DMS 273 (cell line): ENCODE measurements at regions not wholly inside any gene's neighbourhood (a gene's known extent, or its start where the extent isn't known, plus 50 kb on each side); places are given as distances from the start of the nearest gene placed in this dataset.
"Not testable (repeated sequence)": the region's sequence is repeated elsewhere in the genome, so short reads cannot be mapped to it uniquely, and the experiment has no call there.

Experiments used
- DNase-seq: peaks from one replicate; lab custom pipeline; 2025; ENCODE audit not compliant: unreplicated experiment; lab: John Stamatoyannopoulos, UW

DNA sequence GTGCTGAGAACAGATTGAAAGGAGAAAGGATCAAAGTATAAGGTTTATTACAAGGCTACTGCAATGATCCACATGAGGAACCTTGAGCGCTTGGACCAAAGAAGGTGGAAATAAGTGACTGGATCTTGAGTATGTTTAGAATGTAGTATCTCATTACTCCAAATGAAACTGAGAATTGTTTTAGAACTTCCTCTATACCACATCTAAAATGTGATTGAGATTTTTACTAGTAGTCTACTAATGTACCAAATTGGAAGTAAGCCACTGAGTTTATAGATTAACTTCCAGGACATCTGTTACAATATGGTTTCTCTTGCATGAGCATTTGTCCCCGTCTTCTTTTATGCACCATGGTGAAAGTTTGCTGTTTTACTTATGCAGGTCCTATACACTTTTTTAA, 300.5 kb downstream of the SUCLG1 start:
- no peak for DNase-seq

GRCh38 chr2:84152462-84152861, 306.6 kb downstream of the SUCLG1 start:
- no peak for DNase-seq

- DNase-seq: no peak
These were observed 314.7 kb downstream of the SUCLG1 start for GRCh38 chr2:84144345-84144744.

DNA sequence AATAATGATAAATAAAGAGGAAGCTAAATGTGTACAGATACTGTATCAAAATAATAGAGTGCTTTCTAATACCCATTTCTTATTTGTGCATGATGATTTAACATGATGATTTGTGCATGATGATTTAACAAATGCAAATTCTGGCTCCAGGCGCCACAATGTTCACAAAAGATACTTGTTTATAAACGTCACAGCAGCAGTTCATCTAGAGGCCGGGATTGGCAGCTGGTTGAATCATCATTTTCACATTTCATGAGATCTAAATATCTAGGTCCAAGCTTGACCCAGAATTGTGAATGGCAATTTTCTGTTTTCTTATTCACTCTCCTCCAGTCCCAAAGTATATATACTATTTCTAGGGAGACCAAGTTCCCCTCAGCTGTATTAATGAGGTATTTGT, 322.0 kb downstream of the SUCLG1 start:
- no peak for DNase-seq

- DNase-seq: peak; percentile 17
These were observed 326.7 kb downstream of the SUCLG1 start for GRCh38 chr2:84132370-84132769.

GRCh38 chr2:84131278-84131830, 327.7 kb downstream of the SUCLG1 start:
- no peak for DNase-seq

DNA sequence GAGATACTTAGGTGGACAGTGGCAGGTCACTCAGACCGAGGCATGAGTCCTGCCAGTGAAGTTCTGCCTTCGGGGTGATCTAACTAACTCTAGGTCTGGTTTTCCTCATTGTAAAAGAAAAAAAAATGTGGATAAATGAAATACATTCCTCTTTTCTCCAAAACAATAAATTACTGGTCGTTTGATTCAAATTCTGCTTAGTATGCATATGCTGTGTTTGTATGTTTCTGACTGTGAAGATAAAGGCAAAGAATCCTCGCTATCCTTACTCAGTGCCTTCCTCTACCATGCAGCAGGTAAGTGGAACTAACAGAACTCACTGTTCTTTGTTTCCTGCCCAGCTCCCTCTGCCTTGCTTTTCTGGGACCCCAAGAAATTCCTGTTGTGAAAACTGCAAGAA, 330.1 kb downstream of the SUCLG1 start:
- DNase-seq: no peak

- not testable (repeated sequence) for DNase-seq
These were observed 331.3 kb downstream of the SUCLG1 start for GRCh38 chr2:84127812-84128211.

- DNase-seq: no peak
These were observed 332.6 kb downstream of the SUCLG1 start for GRCh38 chr2:84126530-84126929.

GRCh38 chr2:84126084-84126483, 333.0 kb downstream of the SUCLG1 start:
- no peak for DNase-seq

GRCh38 chr2:84116143-84116542, 342.9 kb downstream of the SUCLG1 start:
- no peak for DNase-seq

DNA sequence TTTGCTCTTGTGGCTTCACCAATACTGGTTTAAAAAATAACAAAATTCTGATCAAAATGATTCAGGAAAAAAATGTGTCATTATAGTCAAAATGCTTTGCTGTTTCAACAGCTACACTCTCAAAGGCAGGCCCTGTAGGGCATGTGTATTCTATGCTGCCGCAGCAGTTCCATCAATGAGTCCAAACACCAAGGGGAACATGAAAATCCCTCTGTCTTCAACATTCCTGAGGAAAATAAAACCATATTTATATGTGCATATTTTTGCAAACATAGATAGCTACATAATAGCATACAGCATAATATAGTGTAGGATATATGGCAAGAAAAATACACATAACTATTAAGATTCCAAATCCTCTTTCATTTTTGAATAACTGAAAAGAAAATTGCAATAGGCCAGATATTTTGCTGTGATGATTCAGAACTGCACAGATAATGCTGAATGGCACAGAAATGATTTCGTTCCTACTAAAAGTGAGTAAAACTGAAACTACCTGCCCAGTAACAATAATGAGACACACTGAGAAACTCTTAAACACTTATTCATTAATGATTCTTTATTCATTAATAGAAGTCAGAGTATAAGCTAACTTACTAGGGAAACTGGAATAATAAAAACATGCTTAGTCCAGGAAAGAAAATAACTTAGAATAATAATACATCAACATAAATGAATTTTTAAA, 343.8 kb downstream of the SUCLG1 start:
- no peak for DNase-seq

- not testable (repeated sequence) for DNase-seq
These were observed 355.1 kb downstream of the SUCLG1 start for GRCh38 chr2:84103816-84104527.

DNA sequence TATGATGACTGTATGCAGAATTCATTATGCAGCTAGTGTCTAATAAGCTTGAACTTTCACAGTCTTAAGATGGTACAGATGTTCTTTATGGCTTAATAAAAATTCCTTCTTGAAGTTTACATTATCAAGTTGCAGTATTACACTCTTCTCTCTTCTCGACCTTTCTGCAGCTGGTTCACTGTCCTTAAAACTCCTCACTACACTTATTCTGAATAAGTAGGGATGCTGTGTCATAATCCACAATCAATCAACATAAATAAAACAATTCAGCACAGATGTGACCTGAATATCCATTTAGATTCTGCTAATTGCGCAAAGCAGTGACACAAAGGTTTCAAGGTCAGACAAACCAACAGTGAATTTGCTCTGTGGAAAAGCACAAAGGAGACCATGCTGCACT, 356.8 kb downstream of the SUCLG1 start:
- no peak for DNase-seq

DNA sequence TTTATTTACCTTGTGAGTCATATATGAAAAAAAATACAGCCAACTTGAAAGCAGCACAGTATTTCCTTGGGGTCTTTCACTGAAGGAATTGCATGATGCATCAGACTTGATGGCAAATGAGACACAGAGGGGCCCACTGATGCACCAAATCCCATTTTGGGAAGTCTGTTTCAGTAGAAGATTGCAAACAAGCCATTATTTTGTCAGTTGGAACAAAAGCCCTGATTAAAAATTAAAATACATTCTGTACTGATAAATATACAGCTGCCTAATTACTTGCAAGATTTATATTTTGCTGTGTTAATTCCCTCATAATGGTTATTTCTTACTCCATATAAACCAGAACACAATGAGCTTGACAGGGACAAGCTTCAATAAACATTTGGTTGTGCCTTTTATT, 370.4 kb downstream of the SUCLG1 start:
- no peak for DNase-seq

DNA sequence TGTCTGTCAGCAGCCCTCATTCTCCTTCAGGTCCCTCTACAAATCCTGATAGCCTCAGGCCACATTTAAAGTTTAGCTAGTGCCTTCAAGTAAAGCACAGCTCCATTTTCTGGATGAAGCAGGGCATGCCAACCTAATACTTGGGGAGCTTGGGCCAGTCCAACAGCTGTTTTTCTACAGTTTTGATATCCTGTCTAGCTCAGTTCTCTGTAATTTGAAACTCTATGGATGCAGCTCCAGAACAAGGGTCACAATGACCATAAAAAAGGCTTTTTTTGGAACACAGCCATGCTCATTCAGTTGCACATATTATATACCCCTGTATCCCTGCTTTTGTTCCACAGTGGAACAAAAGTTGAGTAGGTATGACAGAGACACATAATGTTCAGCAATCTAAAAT, 373.5 kb downstream of the SUCLG1 start:
- DNase-seq: no peak

- no peak for DNase-seq
These were observed 374.2 kb downstream of the SUCLG1 start for GRCh38 chr2:84084856-84085255.

DNA sequence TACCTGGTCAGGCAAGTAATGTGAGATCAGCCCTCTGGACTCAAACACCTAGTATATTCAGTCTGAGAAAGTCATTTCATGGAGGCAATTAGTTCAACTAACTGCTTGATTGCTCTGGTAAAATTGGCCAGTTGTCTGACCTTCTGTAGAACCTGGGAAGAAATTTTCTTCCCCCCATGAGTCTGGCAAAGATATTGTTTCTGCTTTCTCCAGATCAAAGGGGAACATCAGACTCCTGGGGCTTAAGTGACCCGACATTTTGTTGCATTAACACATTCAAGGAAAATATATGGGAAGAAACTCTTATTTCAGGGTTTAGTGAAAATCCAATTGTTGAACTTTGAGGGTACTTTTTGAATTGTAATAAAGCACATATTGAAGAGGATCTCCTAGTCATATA, 375.1 kb downstream of the SUCLG1 start:
- no peak for DNase-seq

- no peak for DNase-seq
These were observed 380.6 kb downstream of the SUCLG1 start for GRCh38 chr2:84078471-84078870.

GRCh38 chr2:84077496-84077895, 381.6 kb downstream of the SUCLG1 start:
- DNase-seq: peak; percentile 79

DNA sequence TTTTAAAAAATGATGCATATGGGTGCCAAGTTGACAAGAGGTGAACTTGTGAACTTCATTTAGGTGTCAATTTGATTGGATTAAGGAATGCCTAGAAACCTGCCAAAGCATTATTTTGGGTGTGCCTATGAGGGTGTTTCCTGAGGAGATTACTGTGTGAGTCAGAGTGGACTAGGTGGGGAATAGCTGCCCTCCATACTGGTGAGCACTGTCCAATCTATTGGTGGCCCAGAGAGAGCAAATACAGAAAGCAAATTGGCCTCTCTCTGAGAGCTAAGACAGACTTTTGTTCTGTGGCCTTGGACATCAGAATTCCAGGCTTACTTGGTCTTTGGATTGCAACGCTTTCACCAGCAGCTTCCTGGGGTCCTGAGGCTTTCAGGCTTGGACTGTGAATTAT, 388.0 kb downstream of the SUCLG1 start:
- DNase-seq: no peak

DNA sequence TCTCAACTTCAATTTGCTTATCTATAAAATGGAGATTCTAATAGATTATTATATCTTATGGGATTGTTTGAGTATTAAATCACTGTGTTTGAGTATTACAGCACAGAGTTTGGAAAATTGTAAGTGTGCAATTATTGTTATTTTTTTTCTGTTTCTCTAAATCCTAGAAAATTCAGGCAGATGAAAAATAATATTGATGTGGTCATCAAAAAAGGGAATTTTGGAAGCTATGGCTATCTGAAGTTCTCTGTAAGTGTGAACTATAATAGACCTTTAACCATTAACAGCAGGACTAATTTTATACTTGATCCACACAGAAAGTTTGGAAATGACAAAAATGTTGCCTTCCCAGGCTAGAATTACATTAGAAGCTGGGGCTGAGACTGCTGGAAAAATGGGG, 393.2 kb downstream of the SUCLG1 start:
- no peak for DNase-seq
